ACC112 (cell line): ENCODE measurements at regions not wholly inside any gene's neighbourhood (a gene's known extent, or its start where the extent isn't known, plus 50 kb on each side); places are given as distances from the start of the nearest gene placed in this dataset.

Source experiments
- H2AFZ ChIP-seq: fragments of 200-600 bp; sonication (generic); one replicate; pipeline ENCODE4 v1.6.0; 2017; ENCODE audit warnings: antibody characterized with exemption, low read length; ENCODE audit not compliant: unreplicated experiment
- H3K27ac ChIP-seq: fragments of 200-600 bp; sonication (generic); 2 replicates; pipeline ENCODE4 v1.5.1; 2014; ENCODE audit warnings: low read depth, mild to moderate bottlenecking, antibody characterized with exemption, low read length, moderate library complexity
- H3K27me3 ChIP-seq: fragments of 200-600 bp; sonication (generic); 2 replicates; pipeline ENCODE4 v1.6.1; 2014; ENCODE audit warnings: mild to moderate bottlenecking, antibody characterized with exemption, low read length, moderate library complexity, mixed read lengths; ENCODE audit not compliant: insufficient read depth
- H3K36me3 ChIP-seq: fragments of 200-600 bp; sonication (generic); 2 replicates; pipeline ENCODE4 v1.6.1; 2016; ENCODE audit warnings: mild to moderate bottlenecking, antibody characterized with exemption, low read length, moderate library complexity, mixed read lengths; ENCODE audit not compliant: insufficient read depth
- H3K4me1 ChIP-seq: fragments of 200-600 bp; sonication (generic); one replicate; pipeline ENCODE4 v1.6.1; 2016; ENCODE audit warnings: low read length, mixed read lengths; ENCODE audit not compliant: insufficient read depth, unreplicated experiment, control insufficient read depth
- H3K4me3 ChIP-seq: fragments of 200-600 bp; sonication (generic); 2 replicates; pipeline ENCODE4 v1.5.1; 2014; ENCODE audit warnings: mild to moderate bottlenecking, low read depth, low read length
- H3K79me2 ChIP-seq: fragments of 200-600 bp; sonication (generic); one replicate; pipeline ENCODE4 v1.6.0; 2016; ENCODE audit warnings: low read length; ENCODE audit not compliant: control insufficient read depth, unreplicated experiment, insufficient read depth

DNA sequence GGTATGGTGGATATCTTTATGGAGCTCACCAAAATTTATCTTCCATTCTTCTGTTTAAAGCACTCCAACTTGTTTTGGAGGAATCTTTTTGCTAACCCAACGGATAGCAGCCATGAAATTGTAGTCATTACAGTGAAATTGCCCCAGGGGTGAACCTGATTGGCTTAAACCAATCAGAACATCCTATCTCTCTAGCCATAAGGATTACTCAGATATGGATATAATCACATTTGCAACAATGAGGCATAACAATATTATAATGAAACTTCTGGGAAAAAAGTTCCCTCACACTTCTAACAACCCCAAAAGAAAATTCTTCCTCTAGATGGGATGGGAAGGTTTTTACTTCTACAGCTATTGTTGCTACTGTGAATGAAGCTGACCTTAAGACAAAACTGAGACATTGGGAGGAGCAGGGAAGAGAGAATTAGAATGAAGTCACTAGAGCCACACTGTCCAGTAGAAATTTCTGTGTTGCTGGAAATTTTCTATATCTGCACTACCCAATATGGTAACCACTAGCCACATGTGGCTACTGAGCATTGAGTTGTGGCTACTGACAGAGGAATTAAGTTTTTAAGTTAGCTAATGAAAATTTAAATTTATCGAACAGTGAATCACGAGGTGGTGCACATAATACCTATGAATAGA is 50.4 kb upstream of the ARHGAP21 start:
- Histone ChIP-seq H3K27me3 (no peaks in the 10 kb centered on the region), H3K79me2 (no peaks in the 10 kb centered on the region), H3K27ac (no peak overlapping the region), H3K4me1 (no peaks in the 10 kb centered on the region), H2AFZ (no peak overlapping the region), H3K4me3 (no peak overlapping the region), H3K36me3 (no peaks in the 10 kb centered on the region)
